ENCODE measurements at regions not wholly inside any gene's neighbourhood (a gene's known extent, or its start where the extent isn't known, plus 50 kb on each side); places are given as distances from the start of the nearest gene placed in this dataset.

- ATAC-seq (ENCODE audit: low read depth) (no peak; the same call in 2 of the 3 replicates), DNase-seq (ENCODE audit: low spot score) (no peak)
- H3K36me3 ChIP-seq (ENCODE audit: low read depth), result no peaks in the 10 kb centered on the region
- H3K4me1 ChIP-seq (ENCODE audit: insufficient read depth, poor library complexity, severe bottlenecking), result no peaks in the 10 kb centered on the region
- no peak overlapping the region for H3K27ac ChIP-seq (ENCODE audit: poor library complexity, severe bottlenecking)
- no peaks in the 10 kb centered on the region for H3K9me3 ChIP-seq (ENCODE audit: severe bottlenecking)
- TF ChIP-seq, protein P1, sequence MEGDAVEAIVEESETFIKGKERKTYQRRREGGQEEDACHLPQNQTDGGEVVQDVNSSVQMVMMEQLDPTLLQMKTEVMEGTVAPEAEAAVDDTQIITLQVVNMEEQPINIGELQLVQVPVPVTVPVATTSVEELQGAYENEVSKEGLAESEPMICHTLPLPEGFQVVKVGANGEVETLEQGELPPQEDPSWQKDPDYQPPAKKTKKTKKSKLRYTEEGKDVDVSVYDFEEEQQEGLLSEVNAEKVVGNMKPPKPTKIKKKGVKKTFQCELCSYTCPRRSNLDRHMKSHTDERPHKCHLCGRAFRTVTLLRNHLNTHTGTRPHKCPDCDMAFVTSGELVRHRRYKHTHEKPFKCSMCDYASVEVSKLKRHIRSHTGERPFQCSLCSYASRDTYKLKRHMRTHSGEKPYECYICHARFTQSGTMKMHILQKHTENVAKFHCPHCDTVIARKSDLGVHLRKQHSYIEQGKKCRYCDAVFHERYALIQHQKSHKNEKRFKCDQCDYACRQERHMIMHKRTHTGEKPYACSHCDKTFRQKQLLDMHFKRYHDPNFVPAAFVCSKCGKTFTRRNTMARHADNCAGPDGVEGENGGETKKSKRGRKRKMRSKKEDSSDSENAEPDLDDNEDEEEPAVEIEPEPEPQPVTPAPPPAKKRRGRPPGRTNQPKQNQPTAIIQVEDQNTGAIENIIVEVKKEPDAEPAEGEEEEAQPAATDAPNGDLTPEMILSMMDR (IDR thresholded peaks at IDR 0.05; ENCODE audit: poor library complexity, severe bottlenecking), result no peak
- H3K27me3 ChIP-seq (ENCODE audit: insufficient read depth, poor library complexity, severe bottlenecking), result no peaks in the 10 kb centered on the region
- H3K4me3 ChIP-seq (ENCODE audit: severe bottlenecking), result no peak overlapping the region
Measured at GRCh38 chr10:78717200-78717599, 351.6 kb upstream of the ZMIZ1 start.

- TF ChIP-seq, protein P1 (IDR thresholded peaks at IDR 0.05; ENCODE audit: poor library complexity, severe bottlenecking), result no peak
- H3K4me1 ChIP-seq (ENCODE audit: insufficient read depth, poor library complexity, severe bottlenecking), result no peaks in the 10 kb centered on the region
- no peaks in the 10 kb centered on the region for H3K36me3 ChIP-seq (ENCODE audit: low read depth)
- no peak overlapping the region for H3K27ac ChIP-seq (ENCODE audit: poor library complexity, severe bottlenecking)
- ATAC-seq (ENCODE audit: low read depth) (no peak), DNase-seq (ENCODE audit: low spot score) (no peak)
- H3K9me3 ChIP-seq (ENCODE audit: severe bottlenecking), result no peaks in the 10 kb centered on the region
- no peaks in the 10 kb centered on the region for H3K27me3 ChIP-seq (ENCODE audit: insufficient read depth, poor library complexity, severe bottlenecking)
- no peak overlapping the region for H3K4me3 ChIP-seq (ENCODE audit: severe bottlenecking)
Measured at GRCh38 chr10:78718032-78718572, 350.7 kb upstream of the ZMIZ1 start.

DNA sequence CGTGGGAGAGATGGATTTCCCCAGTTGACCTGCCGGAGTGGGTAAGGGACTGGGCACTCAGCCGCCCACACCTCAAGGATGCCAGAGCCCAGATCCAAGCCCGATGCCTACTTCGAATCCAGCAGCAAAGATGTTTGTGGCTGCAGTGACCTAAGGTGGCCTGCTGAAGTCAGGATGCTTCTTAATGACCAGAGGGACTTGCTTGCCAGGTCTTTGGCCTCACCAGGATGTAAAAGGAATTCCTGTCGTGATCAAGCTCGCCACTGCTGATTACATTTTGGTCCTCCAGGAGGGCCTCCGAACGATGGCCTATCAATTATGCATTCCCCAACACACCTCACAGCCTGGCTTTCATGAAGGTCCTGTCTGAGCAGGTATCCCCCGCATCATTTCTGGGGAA lies 349.5 kb upstream of the ZMIZ1 start:
- H3K27me3 ChIP-seq (ENCODE audit: insufficient read depth, poor library complexity, severe bottlenecking), result peaks cover 4% of the 10 kb centered on the region
- H3K4me3 ChIP-seq (ENCODE audit: severe bottlenecking), result no peak overlapping the region
- no peaks in the 10 kb centered on the region for H3K36me3 ChIP-seq (ENCODE audit: low read depth)
- TF ChIP-seq, protein P1 (IDR thresholded peaks at IDR 0.05; ENCODE audit: poor library complexity, severe bottlenecking), result no peak
- H3K27ac ChIP-seq (ENCODE audit: poor library complexity, severe bottlenecking), result no peak overlapping the region
- H3K9me3 ChIP-seq (ENCODE audit: severe bottlenecking), result no peaks in the 10 kb centered on the region
- DNase-seq (ENCODE audit: low spot score) (no peak), ATAC-seq (ENCODE audit: low read depth) (no peak)
- no peaks in the 10 kb centered on the region for H3K4me1 ChIP-seq (ENCODE audit: insufficient read depth, poor library complexity, severe bottlenecking)

DNA sequence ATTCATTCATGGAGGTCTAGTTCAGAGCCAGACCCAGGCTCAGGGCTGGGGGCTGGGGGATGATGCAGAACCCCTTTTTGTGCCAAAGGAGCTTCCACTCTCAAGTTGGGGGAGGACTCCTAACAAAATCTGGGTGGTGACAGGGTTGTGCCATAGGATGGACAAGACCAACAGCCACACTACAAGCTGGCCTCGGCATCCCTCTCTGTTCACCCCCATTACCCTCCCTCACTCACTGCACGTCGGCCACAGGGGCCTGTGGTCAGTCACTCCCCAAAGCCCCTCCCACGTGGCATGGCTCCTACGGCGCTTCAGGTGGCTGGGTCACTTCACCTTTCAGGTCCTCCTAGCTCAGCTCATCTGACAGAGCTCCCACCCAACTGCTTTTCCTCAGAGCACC lies 348.7 kb upstream of the ZMIZ1 start:
- ATAC-seq (ENCODE audit: low read depth), result no peak
- TF ChIP-seq, protein P1 (IDR thresholded peaks at IDR 0.05; ENCODE audit: poor library complexity, severe bottlenecking), result no peak
- Histone ChIP-seq H3K27ac (ENCODE audit: poor library complexity, severe bottlenecking) (no peak overlapping the region), H3K9me3 (ENCODE audit: severe bottlenecking) (no peaks in the 10 kb centered on the region), H3K4me1 (ENCODE audit: insufficient read depth, poor library complexity, severe bottlenecking) (no peaks in the 10 kb centered on the region), H3K27me3 (ENCODE audit: insufficient read depth, poor library complexity, severe bottlenecking) (peaks cover 4% of the 10 kb centered on the region), H3K4me3 (ENCODE audit: severe bottlenecking) (no peak overlapping the region), H3K36me3 (ENCODE audit: low read depth) (no peaks in the 10 kb centered on the region)
- no peak for DNase-seq (ENCODE audit: low spot score)

DNA sequence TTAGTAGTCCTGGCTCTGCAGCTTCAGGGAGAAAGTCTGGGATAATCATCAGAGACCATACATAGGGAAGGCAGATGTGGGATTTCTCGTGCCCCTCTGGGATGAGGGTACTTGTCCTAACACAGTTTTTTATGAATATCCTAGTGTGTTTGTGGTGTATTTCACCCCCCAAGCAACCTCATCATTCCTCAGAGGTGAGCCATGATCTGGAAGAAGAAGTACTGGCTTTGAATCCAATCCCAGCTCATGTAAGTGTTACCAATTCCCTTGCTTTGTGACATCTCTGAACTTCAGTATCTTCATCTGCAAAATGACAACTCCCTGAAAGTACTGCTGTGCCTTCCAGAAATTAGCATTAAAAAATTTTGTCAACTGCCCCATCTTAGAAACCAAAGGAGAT lies 347.5 kb upstream of the ZMIZ1 start:
- no peak for ATAC-seq (ENCODE audit: low read depth)
- Histone ChIP-seq H3K27ac (ENCODE audit: poor library complexity, severe bottlenecking) (no peak overlapping the region), H3K4me1 (ENCODE audit: insufficient read depth, poor library complexity, severe bottlenecking) (no peaks in the 10 kb centered on the region), H3K27me3 (ENCODE audit: insufficient read depth, poor library complexity, severe bottlenecking) (peaks cover 4% of the 10 kb centered on the region), H3K4me3 (ENCODE audit: severe bottlenecking) (no peak overlapping the region), H3K9me3 (ENCODE audit: severe bottlenecking) (no peaks in the 10 kb centered on the region), H3K36me3 (ENCODE audit: low read depth) (no peaks in the 10 kb centered on the region)
- TF ChIP-seq, protein P1 (IDR thresholded peaks at IDR 0.05; ENCODE audit: poor library complexity, severe bottlenecking), result no peak
- no peak for DNase-seq (ENCODE audit: low spot score)
